Upper lobe of right lung (tissue), 1 donor: ENCODE measurements at regions not wholly inside any gene's neighbourhood (a gene's known extent, or its start where the extent isn't known, plus 50 kb on each side); places are given as distances from the start of the nearest gene placed in this dataset.

Source experiments
- ATAC-seq: fragments of 200-7000 bp; cut with Tn5 transposase; one replicate; pipeline ENCODE4 v1.9.1; 2020; ENCODE audit warnings: mild to moderate bottlenecking, moderate library complexity
- DNase-seq: peaks from one replicate; pipeline ENCODE4 v3.0.0-alpha.2; 2020
- H3K27ac ChIP-seq: fragments of 200-600 bp; one replicate; pipeline ENCODE4 v1.8.0; 2022
- H3K27me3 ChIP-seq: fragments of 200-600 bp; one replicate; pipeline ENCODE4 v1.8.0; 2022; ENCODE audit warnings: mild to moderate bottlenecking
- H3K36me3 ChIP-seq: fragments of 200-600 bp; one replicate; pipeline ENCODE4 v1.8.0; 2022
- H3K4me1 ChIP-seq: fragments of 200-600 bp; one replicate; pipeline ENCODE4 v1.8.0; 2022
- H3K4me3 ChIP-seq: fragments of 200-600 bp; one replicate; pipeline ENCODE4 v1.8.0; 2022; ENCODE audit warnings: mild to moderate bottlenecking
- H3K9me3 ChIP-seq: fragments of 200-600 bp; one replicate; pipeline ENCODE4 v1.8.0; 2022
- CTCF ChIP-seq: fragments of 200-600 bp; IDR thresholded peaks from one replicate; pipeline ENCODE4 v1.8.0; 2022; ENCODE audit warnings: antibody characterized with exemption
- intact Hi-C: fragments of 100-400 bp; cut with DNase I; formaldehyde crosslinking; loops from one replicate; pipeline ENCODE4 v1.11.0; 2022
- donor health status: DM: no; HTN: yes; CAD: no; lungs with severe emphysema.

- H3K9me3 ChIP-seq, result no peaks in the 10 kb centered on the region
- no peak for TF ChIP-seq CTCF
- ATAC-seq (no peak), DNase-seq (no peak)
- H3K4me3 ChIP-seq, result no peak overlapping the region
- H3K27me3 ChIP-seq, result no peaks in the 10 kb centered on the region
- H3K36me3 ChIP-seq, result no peaks in the 10 kb centered on the region
- intact Hi-C loops, result no loop called here
- no peak overlapping the region for H3K27ac ChIP-seq
- no peaks in the 10 kb centered on the region for H3K4me1 ChIP-seq
Measured at GRCh38 chr7:124376111-124376510, 343.2 kb upstream of the TMEM229A start.

DNA sequence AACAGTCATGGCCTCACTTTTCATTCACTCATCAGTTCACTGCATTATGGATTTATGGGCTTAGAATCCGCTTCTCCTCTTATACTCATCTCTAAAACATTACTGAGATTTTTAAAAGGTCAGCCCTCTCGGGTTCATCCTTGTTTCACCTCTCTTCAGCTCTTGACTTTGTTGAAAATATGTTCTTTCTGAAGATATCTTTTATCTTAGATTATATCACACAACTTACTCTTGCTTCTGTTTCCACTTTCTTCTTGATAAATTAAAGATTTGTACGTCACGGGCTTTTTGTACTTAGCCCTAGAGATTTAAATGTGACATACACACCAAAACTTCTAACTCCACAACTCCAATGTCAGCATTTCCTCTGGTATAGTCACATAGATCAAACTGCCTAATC, 342.5 kb upstream of the TMEM229A start:
- H3K27ac ChIP-seq, result no peak overlapping the region
- intact Hi-C loops, result no loop called here
- no peaks in the 10 kb centered on the region for H3K9me3 ChIP-seq
- no peak for ATAC-seq
- H3K27me3 ChIP-seq, result no peaks in the 10 kb centered on the region
- TF ChIP-seq CTCF, result no peak
- no peaks in the 10 kb centered on the region for H3K36me3 ChIP-seq
- DNase-seq, result no peak
- no peaks in the 10 kb centered on the region for H3K4me1 ChIP-seq
- no peak overlapping the region for H3K4me3 ChIP-seq

- TF ChIP-seq CTCF, result no peak
- Histone ChIP-seq H3K27me3 (no peaks in the 10 kb centered on the region), H3K36me3 (no peaks in the 10 kb centered on the region), H3K4me1 (no peaks in the 10 kb centered on the region), H3K27ac (no peak overlapping the region), H3K4me3 (no peak overlapping the region), H3K9me3 (no peaks in the 10 kb centered on the region)
- ATAC-seq, result no peak
- intact Hi-C loops, result no loop called here
- no peak for DNase-seq
Measured at GRCh38 chr7:124369310-124369709, 336.4 kb upstream of the TMEM229A start.

DNA sequence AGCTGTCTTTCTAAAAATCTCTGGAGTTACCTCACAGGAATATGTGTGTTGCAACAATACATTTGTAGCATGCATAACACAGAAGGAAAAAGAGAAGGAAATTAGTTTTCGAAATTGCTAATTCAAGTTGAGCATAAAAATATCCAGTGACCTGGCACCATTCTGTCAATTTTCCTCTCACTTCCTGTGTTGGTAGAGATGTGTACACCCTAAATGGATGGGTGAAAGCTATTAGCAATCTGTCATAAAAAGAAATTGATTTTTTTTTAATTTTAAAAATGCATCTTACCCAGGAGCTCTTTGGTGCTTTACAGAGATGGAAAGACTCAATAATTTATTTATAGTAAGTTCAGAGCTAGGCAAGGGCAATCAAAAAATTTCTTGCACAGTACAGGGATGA, 333.3 kb upstream of the TMEM229A start:
- Histone ChIP-seq H3K4me1 (no peaks in the 10 kb centered on the region), H3K9me3 (no peaks in the 10 kb centered on the region), H3K27ac (no peak overlapping the region), H3K27me3 (no peaks in the 10 kb centered on the region), H3K4me3 (no peak overlapping the region), H3K36me3 (no peaks in the 10 kb centered on the region)
- no peak for TF ChIP-seq CTCF
- no peak for ATAC-seq
- intact Hi-C loops, result no loop called here
- DNase-seq, result no peak

DNA sequence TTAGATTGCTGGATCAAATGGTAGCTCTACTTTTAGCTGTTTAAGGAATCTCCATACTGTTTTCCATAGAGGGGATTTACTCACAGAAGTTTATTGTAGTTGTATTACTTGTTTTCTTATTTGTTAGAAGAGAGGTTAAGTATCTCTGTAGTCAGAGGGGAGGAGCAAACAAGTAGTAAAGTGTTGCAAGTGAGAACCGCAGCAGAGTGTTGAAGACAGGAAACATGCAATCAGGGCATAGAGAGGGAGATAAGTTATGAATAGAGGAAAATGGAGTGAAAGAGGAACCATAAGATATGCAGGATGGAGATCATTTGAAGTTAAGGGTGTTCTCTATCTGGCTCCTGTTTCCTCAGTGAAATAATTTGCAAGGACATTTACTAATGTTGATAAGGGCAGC, 331.4 kb upstream of the TMEM229A start:
- intact Hi-C loops, result no loop called here
- Histone ChIP-seq H3K27me3 (no peaks in the 10 kb centered on the region), H3K4me3 (no peak overlapping the region), H3K4me1 (no peaks in the 10 kb centered on the region), H3K36me3 (no peaks in the 10 kb centered on the region), H3K27ac (no peak overlapping the region), H3K9me3 (no peaks in the 10 kb centered on the region)
- TF ChIP-seq CTCF, result no peak
- no peak for ATAC-seq
- DNase-seq, result no peak

GRCh38 chr7:124354201-124354600, 321.3 kb upstream of the TMEM229A start:
- ATAC-seq (no peak), DNase-seq (no peak)
- H3K36me3 ChIP-seq, result no peaks in the 10 kb centered on the region
- no peaks in the 10 kb centered on the region for H3K27me3 ChIP-seq
- H3K9me3 ChIP-seq, result no peaks in the 10 kb centered on the region
- no peak for TF ChIP-seq CTCF
- H3K4me1 ChIP-seq, result no peaks in the 10 kb centered on the region
- H3K27ac ChIP-seq, result no peak overlapping the region
- H3K4me3 ChIP-seq, result no peak overlapping the region
- intact Hi-C loops, result no loop called here
